ENCODE measurements at regions not wholly inside any gene's neighbourhood (a gene's known extent, or its start where the extent isn't known, plus 50 kb on each side); places are given as distances from the start of the nearest gene placed in this dataset.
"Not testable (repeated sequence)": the region's sequence is repeated elsewhere in the genome, so short reads cannot be mapped to it uniquely, and the experiment has no call there.

DNA sequence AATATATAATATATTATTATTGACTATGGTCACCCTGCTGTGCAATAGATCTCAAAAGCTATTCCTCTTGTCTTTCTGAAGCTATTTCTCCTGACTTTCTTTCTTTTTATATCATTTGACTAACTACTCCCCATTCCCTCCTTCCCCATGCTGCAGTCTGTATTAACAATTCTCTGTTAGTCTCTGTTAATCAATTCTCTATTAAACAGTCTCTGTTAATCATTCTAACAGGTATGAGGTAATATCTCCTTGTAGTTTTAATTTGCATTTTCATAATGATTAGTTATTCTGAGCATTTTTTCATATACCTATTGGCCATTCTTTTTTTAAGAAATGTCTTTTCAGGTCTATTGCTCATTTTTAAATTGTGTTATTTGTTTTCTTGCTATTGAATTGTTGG is 201.0 kb upstream of the B3GALT2 start:
- H3K9ac ChIP-seq (ENCODE audit: low read length in 3 of 3) = no peak overlapping the region
- no peak for TF ChIP-seq CTCF (IDR thresholded peaks at IDR 0.05; ENCODE audit: borderline replicate concordance, extremely low read depth, insufficient read depth)
- no peaks in the 10 kb centered on the region for H3K27me3 ChIP-seq (ENCODE audit: control insufficient read depth, insufficient read depth, low read length)
- no peaks in the 10 kb centered on the region for H3K36me3 ChIP-seq (ENCODE audit: control insufficient read depth in 2 of 3, insufficient read depth in 3 of 3, low read length in 3 of 3)
- DNase-seq (no peak), FAIRE-seq (peak; percentile 30)
- H3K9me3 ChIP-seq (ENCODE audit: control insufficient read depth in 2 of 3, insufficient read depth in 1 of 3, low read length in 3 of 3) = no peaks in the 10 kb centered on the region
- H3K27ac ChIP-seq (ENCODE audit: low read depth in 2 of 2, low read length in 2 of 2) = no peak overlapping the region
- intact Hi-C loops (cut with DNase I) = no loop called here
- H3K4me1 ChIP-seq (ENCODE audit: control insufficient read depth in 2 of 3, insufficient read depth in 2 of 3, low read depth in 1 of 3, low read length in 3 of 3) = no peaks in the 10 kb centered on the region
- H3K4me3 ChIP-seq (ENCODE audit: low read length in 3 of 3) = no peak overlapping the region

- H3K4me3 ChIP-seq (ENCODE audit: low read length in 3 of 3); H3K27me3 ChIP-seq (ENCODE audit: control insufficient read depth, insufficient read depth, low read length); H3K36me3 ChIP-seq (ENCODE audit: control insufficient read depth in 2 of 3, insufficient read depth in 3 of 3, low read length in 3 of 3); FAIRE-seq; H3K4me1 ChIP-seq (ENCODE audit: control insufficient read depth in 2 of 3, insufficient read depth in 2 of 3, low read depth in 1 of 3, low read length in 3 of 3); H3K9ac ChIP-seq (ENCODE audit: low read length in 3 of 3); H3K27ac ChIP-seq (ENCODE audit: low read depth in 2 of 2, low read length in 2 of 2); H3K9me3 ChIP-seq (ENCODE audit: control insufficient read depth in 2 of 3, insufficient read depth in 1 of 3, low read length in 3 of 3); DNase-seq; intact Hi-C loops (cut with DNase I): not testable (repeated sequence)
Observed at GRCh38 chr1:193378451-193378850, 192.0 kb upstream of the B3GALT2 start.

- no peaks in the 10 kb centered on the region for H3K36me3 ChIP-seq (ENCODE audit: control insufficient read depth in 2 of 3, insufficient read depth in 3 of 3, low read length in 3 of 3)
- DNase-seq (no peak), FAIRE-seq (no peak)
- H3K4me3 ChIP-seq (ENCODE audit: low read length in 3 of 3) = no peak overlapping the region
- H3K27ac ChIP-seq (ENCODE audit: low read depth in 2 of 2, low read length in 2 of 2) = no peak overlapping the region
- H3K9me3 ChIP-seq (ENCODE audit: control insufficient read depth in 2 of 3, insufficient read depth in 1 of 3, low read length in 3 of 3) = no peaks in the 10 kb centered on the region
- intact Hi-C loops (cut with DNase I) = no loop called here
- H3K27me3 ChIP-seq (ENCODE audit: control insufficient read depth, insufficient read depth, low read length) = no peaks in the 10 kb centered on the region
- TF ChIP-seq CTCF (IDR thresholded peaks at IDR 0.05; ENCODE audit: borderline replicate concordance, extremely low read depth, insufficient read depth) = no peak
- no peak overlapping the region for H3K9ac ChIP-seq (ENCODE audit: low read length in 3 of 3)
- no peaks in the 10 kb centered on the region for H3K4me1 ChIP-seq (ENCODE audit: control insufficient read depth in 2 of 3, insufficient read depth in 2 of 3, low read depth in 1 of 3, low read length in 3 of 3)
Observed at GRCh38 chr1:193377472-193377871, 191.1 kb upstream of the B3GALT2 start.

- no peak for TF ChIP-seq CTCF (IDR thresholded peaks at IDR 0.05; ENCODE audit: borderline replicate concordance, extremely low read depth, insufficient read depth)
- no peak overlapping the region for H3K9ac ChIP-seq (ENCODE audit: low read length in 3 of 3)
- no peak overlapping the region for H3K4me3 ChIP-seq (ENCODE audit: low read length in 3 of 3)
- no peak for DNase-seq
- no peaks in the 10 kb centered on the region for H3K27me3 ChIP-seq (ENCODE audit: control insufficient read depth, insufficient read depth, low read length)
- FAIRE-seq = no peak
- intact Hi-C loops (cut with DNase I) = no loop called here
- no peak overlapping the region for H3K27ac ChIP-seq (ENCODE audit: low read depth in 2 of 2, low read length in 2 of 2)
- H3K36me3 ChIP-seq (ENCODE audit: control insufficient read depth in 2 of 3, insufficient read depth in 3 of 3, low read length in 3 of 3) = no peaks in the 10 kb centered on the region
- no peaks in the 10 kb centered on the region for H3K9me3 ChIP-seq (ENCODE audit: control insufficient read depth in 2 of 3, insufficient read depth in 1 of 3, low read length in 3 of 3)
- H3K4me1 ChIP-seq (ENCODE audit: control insufficient read depth in 2 of 3, insufficient read depth in 2 of 3, low read depth in 1 of 3, low read length in 3 of 3) = no peaks in the 10 kb centered on the region
Observed at GRCh38 chr1:193372553-193372952, 186.1 kb upstream of the B3GALT2 start.

Measured in kidney (tissue), 13 donors.